ENCODE measurements at regions not wholly inside any gene's neighbourhood (a gene's known extent, or its start where the extent isn't known, plus 50 kb on each side); places are given as distances from the start of the nearest gene placed in this dataset.
"Not testable (repeated sequence)": the region's sequence is repeated elsewhere in the genome, so short reads cannot be mapped to it uniquely, and the experiment has no call there.

DNA sequence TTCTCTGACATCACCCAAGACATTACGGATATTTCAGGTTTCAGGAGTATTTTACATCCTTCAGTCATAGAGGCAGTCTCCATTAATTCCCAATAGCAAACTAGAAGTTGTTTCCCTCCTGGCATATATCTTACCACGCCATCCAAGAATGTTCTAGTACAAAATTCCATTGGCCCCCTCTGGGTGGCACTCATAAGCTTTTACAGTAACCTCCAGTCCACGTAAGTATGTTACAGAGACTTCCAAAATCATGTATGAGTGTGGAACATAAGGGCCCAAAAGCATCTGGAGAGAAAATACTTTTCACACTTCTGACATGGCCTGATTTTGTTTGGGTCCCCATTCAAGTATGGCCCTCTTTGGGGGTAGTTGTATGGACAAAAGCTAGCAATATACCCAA lies 58.1 kb upstream of the DHRS4 start:
- H3K4me3 Mint-ChIP-seq: no peak overlapping the region
- ATAC-seq (no peak), DNase-seq (no peak)
- H3K36me3 Mint-ChIP-seq: peaks cover 0 to 4% (median 0%) of the 10 kb centered on the region in 3 donors
- peaks cover 0 to 7% (median 0%) of the 10 kb centered on the region in 9 donors for H3K9me3 Mint-ChIP-seq
- no peaks in the 10 kb centered on the region for H3K4me1 Mint-ChIP-seq
- POLR2A ChIA-PET: no interaction called here
- H3K27me3 Mint-ChIP-seq: peaks cover under 1 to 19% (median 9%) of the 10 kb centered on the region in 5 donors
- H3K27ac Mint-ChIP-seq: no peak overlapping the region

GRCh38 chr14:23896609-23897153 lies 56.9 kb upstream of the DHRS4 start:
- ATAC-seq: no peak
- Mint-ChIP-seq H3K9me3 (peaks cover 0 to 7% (median 0%) of the 10 kb centered on the region in 9 donors), H3K4me1 (no peaks in the 10 kb centered on the region), H3K27ac (no peak overlapping the region), H3K4me3 (no peak overlapping the region), H3K27me3 (peaks cover 8 to 26% (median 15%) of the 10 kb centered on the region in 5 donors), H3K36me3 (peaks cover 0 to 4% (median 0%) of the 10 kb centered on the region in 3 donors)
- POLR2A ChIA-PET: no interaction called here
- no peak for DNase-seq

DNA sequence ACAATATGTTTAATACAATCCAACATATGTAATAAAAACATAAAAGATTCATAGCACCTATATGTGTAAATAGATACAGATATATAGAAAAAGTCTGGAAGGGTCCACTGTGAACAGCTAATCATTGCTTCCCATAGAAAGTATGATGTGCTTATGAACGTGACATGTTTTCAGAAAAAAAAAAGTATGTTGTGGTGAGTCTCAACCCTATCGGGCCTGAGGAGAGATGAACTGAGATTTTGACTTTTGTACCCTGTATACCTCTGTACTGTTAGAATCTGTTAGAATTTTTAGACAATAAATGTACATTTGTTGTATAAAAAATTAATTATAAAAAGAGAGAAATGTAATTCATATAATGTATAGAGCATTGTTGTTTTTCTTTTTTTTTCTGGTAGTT lies 56.3 kb upstream of the DHRS4 start:
- H3K27ac Mint-ChIP-seq, DNase-seq, POLR2A ChIA-PET, H3K4me3 Mint-ChIP-seq, H3K36me3 Mint-ChIP-seq, H3K9me3 Mint-ChIP-seq, H3K4me1 Mint-ChIP-seq, ATAC-seq: not testable (repeated sequence)
- peaks cover 8 to 26% (median 15%) of the 10 kb centered on the region in 5 donors for H3K27me3 Mint-ChIP-seq

DNA sequence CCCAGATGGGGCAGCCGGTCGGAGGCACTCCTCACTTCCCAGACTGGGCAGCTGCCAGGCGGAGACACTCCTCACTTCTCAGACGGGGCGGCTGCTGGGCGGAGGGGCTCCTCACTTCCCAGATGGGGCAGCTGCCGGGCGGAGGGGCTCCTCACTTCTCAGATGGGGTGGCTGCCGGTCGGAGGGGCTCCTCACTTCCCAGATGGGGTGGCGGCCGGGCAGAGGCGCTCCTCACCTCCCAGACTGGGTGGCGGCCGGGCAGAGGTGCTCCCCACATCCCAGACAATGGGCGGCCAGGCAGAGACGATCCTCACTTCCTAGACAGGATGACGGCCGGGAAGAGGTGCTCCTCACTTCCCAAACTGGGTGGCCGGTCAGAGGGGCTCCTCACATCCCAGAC lies 55.2 kb upstream of the DHRS4 start:
- ATAC-seq, H3K27ac Mint-ChIP-seq, H3K9me3 Mint-ChIP-seq, H3K36me3 Mint-ChIP-seq, H3K4me1 Mint-ChIP-seq, H3K4me3 Mint-ChIP-seq, POLR2A ChIA-PET, DNase-seq: not testable (repeated sequence)
- H3K27me3 Mint-ChIP-seq: peaks cover 9 to 30% (median 20%) of the 10 kb centered on the region in 5 donors

- Mint-ChIP-seq H3K4me3 (no peak overlapping the region), H3K27me3 (peaks cover 9 to 31% (median 21%) of the 10 kb centered on the region in 5 donors), H3K36me3 (peaks cover 0 to 4% (median 0%) of the 10 kb centered on the region in 3 donors), H3K4me1 (no peaks in the 10 kb centered on the region), H3K27ac (no peak overlapping the region), H3K9me3 (peaks cover 0 to 7% (median 0%) of the 10 kb centered on the region in 9 donors)
- ATAC-seq: no peak
- POLR2A ChIA-PET: no interaction called here
- DNase-seq: no peak
Observed at GRCh38 chr14:23899788-23900187, 53.8 kb upstream of the DHRS4 start.

DNA sequence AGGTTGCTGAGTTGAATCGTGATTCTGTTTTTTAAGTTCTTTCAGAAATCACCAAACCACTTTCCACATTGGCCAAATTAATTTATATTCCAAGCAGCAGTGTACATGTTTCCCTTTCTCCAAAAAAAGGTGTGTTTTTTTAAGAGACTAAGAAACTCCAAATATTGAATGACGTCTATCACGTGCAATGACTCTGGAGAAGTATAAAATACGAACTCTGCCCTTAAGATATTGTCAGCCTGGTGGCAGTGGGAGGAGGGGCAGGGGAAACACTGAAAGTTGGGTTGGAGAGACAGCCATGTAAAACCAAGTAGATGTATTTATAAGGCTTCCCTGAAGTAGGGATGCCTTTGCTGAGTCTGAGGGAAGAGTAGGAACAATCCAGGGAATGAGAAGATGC lies 50.1 kb upstream of the DHRS4 start:
- peaks cover 0 to 5% (median 0%) of the 10 kb centered on the region in 9 donors for H3K9me3 Mint-ChIP-seq
- H3K4me1 Mint-ChIP-seq: no peaks in the 10 kb centered on the region
- no peak overlapping the region for H3K4me3 Mint-ChIP-seq
- H3K36me3 Mint-ChIP-seq: peaks cover 0 to 4% (median 0%) of the 10 kb centered on the region in 3 donors
- H3K27me3 Mint-ChIP-seq: peaks cover 11 to 51% (median 36%) of the 10 kb centered on the region in 5 donors
- no peak overlapping the region for H3K27ac Mint-ChIP-seq
- POLR2A ChIA-PET: no interaction called here
- ATAC-seq: no peak
- DNase-seq: no peak
